Right ventricle myocardium inferior (tissue), 1 donor: ENCODE measurements at regions not wholly inside any gene's neighbourhood (a gene's known extent, or its start where the extent isn't known, plus 50 kb on each side); places are given as distances from the start of the nearest gene placed in this dataset.
"Not testable (repeated sequence)": the region's sequence is repeated elsewhere in the genome, so short reads cannot be mapped to it uniquely, and the experiment has no call there.

Experiments used
- ATAC-seq: fragments of 200-7000 bp; cut with Tn5 transposase; one replicate; pipeline ENCODE4 v1.9.1; 2020; ENCODE audit warnings: mild to moderate bottlenecking, moderate library complexity
- DNase-seq: peaks from one replicate; pipeline ENCODE4 v3.0.0; 2021; ENCODE audit errors: missing footprints
- intact Hi-C: fragments of 100-400 bp; cut with DNase I; formaldehyde crosslinking; loops from one replicate; pipeline ENCODE4 v1.11.0; 2022
- donor health status: DM: no; HTN: yes; CAD: no; lungs with severe emphysema.

GRCh38 chr1:59210430-59210829 lies 86.5 kb upstream of the FGGY start:
- intact Hi-C loops, DNase-seq, ATAC-seq: not testable (repeated sequence)

GRCh38 chr1:59212706-59213105 lies 84.2 kb upstream of the FGGY start:
- DNase-seq (no peak), ATAC-seq (no peak)

GRCh38 chr1:59214248-59215208 lies 82.4 kb upstream of the FGGY start:
- DNase-seq (no peak), ATAC-seq (no peak)
- intact Hi-C loops, result no loop called here

More at GRCh38 chr1:59212706-59213105, 84.2 kb upstream of the FGGY start:
- intact Hi-C loops, result no loop called here

- DNase-seq (no peak), ATAC-seq (no peak)
- intact Hi-C loops, result no loop called here
These were observed 81.1 kb upstream of the FGGY start for GRCh38 chr1:59215766-59216291.

GRCh38 chr1:59217439-59217838 lies 79.5 kb upstream of the FGGY start:
- DNase-seq, ATAC-seq, intact Hi-C loops: not testable (repeated sequence)

GRCh38 chr1:59218521-59219236 lies 78.2 kb upstream of the FGGY start:
- intact Hi-C loops, result no loop called here
- DNase-seq (no peak), ATAC-seq (no peak)

GRCh38 chr1:59219916-59220315 lies 77.0 kb upstream of the FGGY start:
- intact Hi-C loops, result no loop called here
- ATAC-seq, result no peak
- DNase-seq, result no peak

GRCh38 chr1:59220356-59220755 lies 76.5 kb upstream of the FGGY start:
- DNase-seq, result no peak
- intact Hi-C loops, result no loop called here
- no peak for ATAC-seq

- ATAC-seq, result peak; percentile 42
- no peak for DNase-seq
- intact Hi-C loops, result no loop called here
These were observed 73.7 kb upstream of the FGGY start for GRCh38 chr1:59223198-59223597.

- ATAC-seq (peak; percentile 72), DNase-seq (no peak)
- intact Hi-C loops, result no loop called here
These were observed 72.8 kb upstream of the FGGY start for GRCh38 chr1:59223989-59224634.

DNA sequence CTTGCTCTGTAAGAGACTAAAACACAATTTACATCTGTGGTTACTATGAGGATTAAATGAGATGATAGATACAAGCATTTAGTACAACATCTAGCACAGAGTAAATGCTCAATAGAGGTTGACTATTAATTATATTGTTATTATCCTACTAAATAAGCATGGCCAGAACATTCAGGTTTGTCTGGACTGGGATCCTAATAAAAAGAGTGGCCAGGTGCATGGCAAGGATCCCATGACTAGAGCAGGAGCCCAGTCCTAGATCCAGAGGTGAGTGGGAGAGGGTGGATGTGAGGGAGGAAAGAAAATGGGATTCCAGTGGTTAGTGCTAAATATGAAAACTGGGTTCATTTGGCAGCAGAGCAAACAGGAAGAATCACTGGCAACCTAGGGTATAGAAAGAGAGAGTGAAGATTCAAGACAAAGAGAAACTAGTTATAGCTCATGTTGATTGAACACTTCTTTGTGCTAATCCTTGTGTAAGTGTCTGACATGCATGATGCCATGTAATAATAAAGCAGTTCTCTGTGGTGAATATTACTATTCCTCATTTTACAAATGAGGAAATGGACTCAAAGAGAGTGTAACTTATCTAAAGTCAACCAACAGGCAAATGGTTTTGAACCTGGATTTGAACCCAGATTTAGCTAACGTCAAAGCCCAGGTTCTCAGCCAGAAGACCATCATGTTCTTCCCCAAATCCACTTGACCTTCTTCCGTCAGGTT lies 71.1 kb upstream of the FGGY start:
- intact Hi-C loops, result no loop called here
- DNase-seq (no peak), ATAC-seq (no peak)

DNA sequence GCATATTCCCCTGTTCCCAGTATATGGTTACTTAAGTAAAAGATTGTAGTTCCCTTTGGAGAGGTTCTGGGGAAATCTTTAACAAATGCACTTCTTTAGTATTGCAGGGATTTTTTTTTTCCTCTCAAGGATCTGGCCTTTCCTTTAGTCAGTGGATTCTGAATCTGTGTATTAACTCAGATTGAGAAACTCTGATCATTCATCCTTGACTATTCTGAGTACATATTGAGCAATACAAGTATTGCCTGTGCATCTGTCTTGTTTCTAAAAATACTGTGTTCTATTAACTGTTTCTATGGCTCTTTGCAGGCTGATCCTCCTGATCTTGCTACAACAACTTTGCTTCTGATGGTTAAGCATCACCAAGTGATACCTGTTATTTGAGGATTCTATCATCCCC lies 67.8 kb upstream of the FGGY start:
- ATAC-seq (peak; percentile 37), DNase-seq (no peak)
- intact Hi-C loops, result no loop called here

DNA sequence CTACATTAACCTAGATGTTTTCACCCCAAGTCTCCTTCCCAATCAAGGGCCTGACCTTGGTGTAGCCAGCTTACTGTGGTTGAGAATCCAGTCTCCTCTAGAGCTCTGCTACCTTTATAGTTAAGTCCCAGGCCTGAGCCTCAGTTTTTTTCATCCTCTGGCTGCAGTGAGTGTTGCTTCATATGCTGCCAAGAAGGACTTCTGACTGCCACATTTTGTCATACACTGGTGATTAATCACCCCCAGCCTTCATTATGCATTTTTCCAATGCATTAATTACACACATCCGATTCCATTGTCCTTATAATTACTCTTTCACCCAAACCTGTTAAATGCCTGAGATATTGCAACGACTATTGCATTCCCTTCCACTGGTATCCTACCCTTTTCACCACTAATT lies 66.3 kb upstream of the FGGY start:
- DNase-seq (no peak), ATAC-seq (no peak)
- intact Hi-C loops, result no loop called here

GRCh38 chr1:59232216-59232615 lies 64.7 kb upstream of the FGGY start:
- no peak for DNase-seq
- intact Hi-C loops, result no loop called here

GRCh38 chr1:59233444-59233843 lies 63.5 kb upstream of the FGGY start:
- intact Hi-C loops, result no loop called here
- ATAC-seq (no peak), DNase-seq (no peak)

More at GRCh38 chr1:59232216-59232615, 64.7 kb upstream of the FGGY start:
- no peak for ATAC-seq

DNA sequence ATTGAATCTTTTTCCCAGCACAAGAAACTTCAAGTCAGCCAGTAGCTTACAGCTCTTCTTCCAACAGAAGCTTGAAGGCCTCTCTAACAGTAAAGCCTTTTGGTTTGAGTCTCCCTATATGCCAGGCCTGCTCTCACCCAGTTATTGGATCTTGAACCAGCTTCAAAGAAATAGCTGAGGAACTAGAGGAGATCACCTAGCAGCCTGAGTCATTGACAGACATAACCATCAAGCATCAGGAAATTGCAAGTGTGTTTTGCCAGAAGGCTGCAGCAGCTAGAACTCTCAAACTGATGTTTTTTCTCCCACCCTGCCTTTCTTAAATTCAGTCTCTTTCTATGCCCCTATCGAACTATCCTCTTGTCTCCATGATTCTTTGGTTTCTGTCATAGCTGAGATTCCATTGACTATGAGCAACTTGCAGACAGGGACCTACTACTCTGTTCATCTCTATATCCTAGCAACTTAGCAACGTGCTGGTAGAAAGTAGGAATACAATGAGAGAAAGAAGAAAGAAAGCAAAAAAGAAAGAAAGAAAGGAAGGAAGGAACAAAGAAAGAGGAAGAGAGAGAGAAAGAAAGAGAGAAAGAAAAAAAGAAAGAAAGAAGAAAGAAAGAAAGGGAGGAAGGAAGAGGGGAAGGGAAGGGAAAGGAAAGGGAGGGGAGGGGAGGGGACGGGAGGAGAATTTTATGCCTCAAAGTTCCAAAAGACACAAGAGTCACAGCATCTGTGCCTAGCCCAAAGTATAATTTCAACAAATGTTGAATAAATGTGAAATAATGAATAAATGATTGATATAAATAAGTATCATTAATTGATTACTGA lies 60.0 kb upstream of the FGGY start:
- no peak for DNase-seq
- intact Hi-C loops, result no loop called here
- ATAC-seq, result no peak

GRCh38 chr1:59237900-59238299 lies 59.0 kb upstream of the FGGY start:
- DNase-seq (no peak), ATAC-seq (no peak)
- intact Hi-C loops, result no loop called here
